K562 (cell line): ENCODE measurements at regions not wholly inside any gene's neighbourhood (a gene's known extent, or its start where the extent isn't known, plus 50 kb on each side); places are given as distances from the start of the nearest gene placed in this dataset.

Experiments
- ATAC-seq: fragments of 200-7000 bp; cut with Tn5 transposase; 3 replicates; pipeline ENCODE4 v1.9.1; 2020; ENCODE audit warnings: moderate library complexity
- BruUV-seq: library from RNA; stranded (reverse); fragments of 400-500 nt; replicated peaks from 2 replicates; lab custom pipeline; 2021; lab: Mats Ljungman, UMichigan
- CTCF ChIA-PET: fragments of 300-600 bp; formaldehyde crosslinking; extraction: SDS; loops from one replicate; lab custom pipeline; 2021; ENCODE audit warnings: low intra/inter-chr PET ratio; lab: Yijun Ruan, JAX
- POLR2A ChIA-PET: fragments of 300-600, 350-650 bp; sonication (Branson Sonifier 250); formaldehyde crosslinking; extraction: SDS; loops from one replicate; lab custom pipeline; 2021; ENCODE audit warnings: antibody characterized with exemption, inconsistent platforms; lab: Yijun Ruan, JAX
- DNase-seq, 4 experiments: peaks; one replicate each; pipeline versions ENCODE4 v3.0.0 to v3.0.0-alpha.2; 2011 to 2018; ENCODE audit warnings: low spot score in 3 of 4, mixed read lengths in 3 of 4; ENCODE audit errors: extremely low read depth in 1 of 4
- FAIRE-seq: peaks from 2 replicates; lab custom pipeline; 2011; peaks lifted over from hg19 to GRCh38; lab: Jason Lieb, UNC
- H2AFZ ChIP-seq: 2 replicates; pipeline ENCODE4 v1.6.0; 2011; ENCODE audit warnings: low read depth, low read length, control low read depth, inconsistent platforms
- H3K27ac ChIP-seq: fragments of 200-600 bp; 3 replicates; pipeline ENCODE4 v1.8.0; 2011; ENCODE audit warnings: low read depth, mild to moderate bottlenecking, control low read depth, inconsistent platforms, low read length, moderate library complexity, mixed read lengths; ENCODE audit errors: extremely low read depth
- H3K27me3 ChIP-seq, 2 experiments: fragments of 300-600 bp in 1 of 2; 2 replicates in 1 of 2; 3 replicates in 1 of 2; pipeline versions ENCODE4 v1.6.0 to v1.8.0; 2011; ENCODE audit warnings: inconsistent platforms in 2 of 2, low read length in 2 of 2, mild to moderate bottlenecking in 1 of 2, mixed read lengths in 1 of 2, moderate library complexity in 1 of 2; ENCODE audit not compliant: control insufficient read depth in 2 of 2, insufficient read depth in 2 of 2
- H3K36me3 ChIP-seq: fragments of 300-600 bp; 3 replicates; pipeline ENCODE4 v1.8.0; 2011; ENCODE audit warnings: mild to moderate bottlenecking, low read length, inconsistent platforms; ENCODE audit not compliant: control insufficient read depth, insufficient read depth
- H3K4me1 ChIP-seq, 2 experiments: fragments of 200-600 bp in 1 of 2; replicated peaks in 1 of 2; 2 replicates in 1 of 2; 3 replicates in 1 of 2; pipeline versions ENCODE4 v1.5.1 to v1.8.0; 2011; ENCODE audit warnings: inconsistent platforms in 2 of 2, low read length in 2 of 2, mild to moderate bottlenecking in 1 of 2, mixed read lengths in 1 of 2, moderate library complexity in 1 of 2; ENCODE audit not compliant: control insufficient read depth in 2 of 2, insufficient read depth in 2 of 2
- H3K4me2 ChIP-seq: 2 replicates; pipeline ENCODE4 v1.6.1; 2011; ENCODE audit warnings: low read length, control low read depth, inconsistent platforms, mixed read lengths; ENCODE audit not compliant: insufficient read depth
- H3K4me3 ChIP-seq: fragments of 200-600 bp; sonication (generic), shearing (Covaris generic); 2 replicates; pipeline ENCODE4 v1.5.1; 2016; ENCODE audit warnings: control low read depth, inconsistent platforms
- H3K79me2 ChIP-seq: fragments of 200-600 bp; 3 replicates; pipeline ENCODE4 v1.8.0; 2011; ENCODE audit warnings: low read length, inconsistent platforms; ENCODE audit not compliant: control insufficient read depth, insufficient read depth
- H3K9ac ChIP-seq, 2 experiments: 2 replicates each; pipeline versions ENCODE4 v1.6.0 to v1.6.1; 2011; ENCODE audit warnings: low read depth in 2 of 2, low read length in 2 of 2, control low read depth in 1 of 2, inconsistent platforms in 1 of 2, mild to moderate bottlenecking in 1 of 2, mixed read lengths in 1 of 2; ENCODE audit not compliant: insufficient read depth in 1 of 2
- H3K9me1 ChIP-seq: one replicate; pipeline ENCODE4 v1.6.0; 2011; ENCODE audit warnings: inconsistent platforms, mild to moderate bottlenecking, low read length, moderate library complexity; ENCODE audit not compliant: control insufficient read depth, insufficient read depth
- H3K9me3 ChIP-seq: replicated peaks from 2 replicates; pipeline ENCODE4 v1.5.1; 2011; ENCODE audit warnings: low read depth, low read length, inconsistent platforms; ENCODE audit not compliant: control insufficient read depth, insufficient read depth
- H4K20me1 ChIP-seq: replicated peaks from 2 replicates; pipeline ENCODE4 v1.6.1; 2011; ENCODE audit warnings: low read length, inconsistent platforms, mixed read lengths; ENCODE audit not compliant: control insufficient read depth, insufficient read depth
- CLOCK ChIP-seq: fragments of 250-450 bp; sonication (Bioruptor Pico); IDR thresholded peaks from 2 replicates; pipeline ENCODE4 v1.4.0; 2020; ENCODE audit warnings: mild to moderate bottlenecking, moderate library complexity, borderline replicate concordance
- HINFP ChIP-seq: fragments of 450-650 bp; conservative IDR thresholded peaks from 2 replicates; pipeline ENCODE4 v1.6.1; 2016; ENCODE audit warnings: missing genetic modification characterization, low read depth, mild to moderate bottlenecking, control low read depth, missing compliant biosample characterization
- HMBOX1 ChIP-seq: sonication (generic); IDR thresholded peaks from 2 replicates; pipeline ENCODE4 v1.6.1; 2016
- IRF9 ChIP-seq: fragments of 450-650 bp; IDR thresholded peaks from 2 replicates; pipeline ENCODE4 v1.6.1; 2016; ENCODE audit warnings: missing biosample characterization, missing genetic modification characterization
- KHSRP ChIP-seq: fragments of 450-650 bp; IDR thresholded peaks from 2 replicates; pipeline ENCODE4 v1.6.1; 2017
- ZKSCAN8 ChIP-seq: fragments of 200-800 bp; sonication (Bioruptor generic); IDR thresholded peaks from 2 replicates; pipeline ENCODE4 v1.6.1; 2016; ENCODE audit warnings: missing genetic modification characterization, missing compliant biosample characterization
- ZNF274 ChIP-seq: IDR thresholded peaks from 2 replicates; pipeline ENCODE4 v1.6.1; 2011; ENCODE audit warnings: low read depth, mild to moderate bottlenecking, low read length, moderate library complexity, borderline replicate concordance
- WGBS: fragments of 100-300 bp; shearing (Covaris generic); methylation state at CpG from one replicate; pipeline ENCODE4 v1.1.6; 2016; ENCODE audit warnings: low coverage, mixed read lengths; ENCODE audit not compliant: insufficient coverage; ENCODE audit errors: missing lambda C conversion rate; 5-methylcytosine and 5-hydroxymethylcytosine counted together
- in situ Hi-C: fragments of 300-500 bp; cut with MboI; formaldehyde crosslinking; loops from 4 replicates; pipeline ENCODE4 v1.15.0; 2018; ENCODE audit warnings: inconsistent platforms, mixed read lengths
- intact Hi-C: fragments of 100-400 bp; cut with micrococcal nuclease; formaldehyde crosslinking; loops from 2 replicates; pipeline ENCODE4 v1.14.2; 2022

GRCh38 chr4:134019657-134020056 lies 181.9 kb downstream of the PABPC4L start:
- H3K4me3 ChIP-seq, result no peak overlapping the region
- H3K4me2 ChIP-seq, result no peak overlapping the region
- no peaks in the 10 kb centered on the region for H3K4me1 ChIP-seq
- no peaks in the 10 kb centered on the region for H3K27me3 ChIP-seq
- no TSS peak for BruUV-seq
- no peak for ATAC-seq
- H2AFZ ChIP-seq, result no peak overlapping the region
- in situ Hi-C loops, result no loop called here
- WGBS, result 0% methylated on average over 1 of the region's 1 CpG
- no peaks in the 10 kb centered on the region for H3K9me3 ChIP-seq
- TF ChIP-seq ZNF274 (no peak), IRF9 (tag) (no peak), HINFP (tag) (no peak), ZKSCAN8 (CRISPR knock-in tag) (no peak), KHSRP (no peak), HMBOX1 (no peak), CLOCK (no peak)
- no peaks in the 10 kb centered on the region for H3K79me2 ChIP-seq
- no peaks in the 10 kb centered on the region for H3K36me3 ChIP-seq
- intact Hi-C loops, result no loop called here
- no peaks in the 10 kb centered on the region for H3K9me1 ChIP-seq
- no peaks in the 10 kb centered on the region for H4K20me1 ChIP-seq
- CTCF ChIA-PET, result no interaction called here
- H3K9ac ChIP-seq, result no peak overlapping the region
- POLR2A ChIA-PET, result no interaction called here
- FAIRE-seq, result no peak
- no peak for DNase-seq
- no peak overlapping the region for H3K27ac ChIP-seq
